Activated CD4-positive, CD25-positive, alpha-beta regulatory T cell treated with anti-CD3 and anti-CD28 coated beads, Interleukin-2, amount 50 U/mL, for 24 hours (primary cell): ENCODE measurements at regions not wholly inside any gene's neighbourhood (a gene's known extent, or its start where the extent isn't known, plus 50 kb on each side); places are given as distances from the start of the nearest gene placed in this dataset.
A peak's percentile ranks its signal among the peaks of the same experiment; 100 is the strongest.
"Not testable (repeated sequence)": the region's sequence is repeated elsewhere in the genome, so short reads cannot be mapped to it uniquely, and the experiment has no call there.

Source experiments
- ATAC-seq, 2 donors: fragments of 150-1000 bp; cut with Tn5 transposase; one replicate each; pipeline ENCODE4 v1.10.0; 2021; ENCODE audit warnings: mild to moderate bottlenecking in 1 of 2, moderate library complexity in 1 of 2

- no peak for ATAC-seq
Observed at GRCh38 chr3:28951772-28952556, 328.9 kb upstream of the RBMS3 start.

- no peak for ATAC-seq
Observed at GRCh38 chr3:28958656-28959055, 322.2 kb upstream of the RBMS3 start.

GRCh38 chr3:28971156-28971555 is 309.7 kb upstream of the RBMS3 start:
- no peak for ATAC-seq

- ATAC-seq: peak; percentile 91 to 93
Observed at GRCh38 chr3:28972921-28973320, 307.9 kb upstream of the RBMS3 start.

- ATAC-seq: no peak
Observed at GRCh38 chr3:28973609-28974008, 307.3 kb upstream of the RBMS3 start.

GRCh38 chr3:28978092-28978491 is 302.8 kb upstream of the RBMS3 start:
- ATAC-seq: no peak

GRCh38 chr3:28980131-28980530 is 300.7 kb upstream of the RBMS3 start:
- no peak for ATAC-seq

- peak; percentile 81 to 83 for ATAC-seq
Observed at GRCh38 chr3:28980631-28981030, 300.2 kb upstream of the RBMS3 start.

GRCh38 chr3:28982906-28983305 is 298.0 kb upstream of the RBMS3 start:
- no peak for ATAC-seq

- no peak for ATAC-seq
Observed at GRCh38 chr3:28986922-28987321, 293.9 kb upstream of the RBMS3 start.

GRCh38 chr3:28989646-28990089 is 291.2 kb upstream of the RBMS3 start:
- peak; percentile 76 to 82 for ATAC-seq

- ATAC-seq: no peak
Observed at GRCh38 chr3:28994161-28994905, 286.5 kb upstream of the RBMS3 start.

- peak; percentile 64 to 68 for ATAC-seq
Observed at GRCh38 chr3:29004885-29005599, 275.8 kb upstream of the RBMS3 start.

GRCh38 chr3:29005862-29006261 is 275.0 kb upstream of the RBMS3 start:
- no peak for ATAC-seq

- ATAC-seq: no peak
Observed at GRCh38 chr3:29011441-29011840, 269.4 kb upstream of the RBMS3 start.

- ATAC-seq: no peak
Observed at GRCh38 chr3:29011966-29012365, 268.9 kb upstream of the RBMS3 start.

- no peak for ATAC-seq
Observed at GRCh38 chr3:29022976-29023375, 257.9 kb upstream of the RBMS3 start.

GRCh38 chr3:29026286-29026685 is 254.6 kb upstream of the RBMS3 start:
- ATAC-seq: peak; percentile 93 to 97

- ATAC-seq: no peak
Observed at GRCh38 chr3:29026959-29027358, 253.9 kb upstream of the RBMS3 start.

- not testable (repeated sequence) for ATAC-seq
Observed at GRCh38 chr3:29031175-29031574, 249.7 kb upstream of the RBMS3 start.

GRCh38 chr3:29033511-29033910 is 247.4 kb upstream of the RBMS3 start:
- no peak for ATAC-seq

GRCh38 chr3:29050155-29050554 is 230.7 kb upstream of the RBMS3 start:
- peak; percentile 58 for ATAC-seq

GRCh38 chr3:29057326-29057725 is 223.5 kb upstream of the RBMS3 start:
- no peak for ATAC-seq
